Activated T-cell treated with anti-CD3 and anti-CD28 coated beads for 4 hours (primary cell): ENCODE measurements at regions not wholly inside any gene's neighbourhood (a gene's known extent, or its start where the extent isn't known, plus 50 kb on each side); places are given as distances from the start of the nearest gene placed in this dataset.
"Not testable (repeated sequence)": the region's sequence is repeated elsewhere in the genome, so short reads cannot be mapped to it uniquely, and the experiment has no call there.

Source experiments
- DNase-seq: peaks from one replicate; pipeline ENCODE4 v3.0.0-alpha.2; 2020

GRCh38 chr1:29767769-29768425 lies 531.6 kb downstream of the PTPRU start:
- no peak for DNase-seq

GRCh38 chr1:29767088-29767685 lies 530.9 kb downstream of the PTPRU start:
- no peak for DNase-seq

GRCh38 chr1:29762635-29763034 lies 526.3 kb downstream of the PTPRU start:
- DNase-seq, result no peak

- no peak for DNase-seq
Observed at GRCh38 chr1:29761159-29761928, 525.0 kb downstream of the PTPRU start.

GRCh38 chr1:29760067-29760564 lies 523.8 kb downstream of the PTPRU start:
- no peak for DNase-seq

GRCh38 chr1:29758781-29759499 lies 522.6 kb downstream of the PTPRU start:
- no peak for DNase-seq

- DNase-seq, result no peak
Observed at GRCh38 chr1:29757866-29758780, 521.8 kb downstream of the PTPRU start.

GRCh38 chr1:29756901-29757725 lies 520.8 kb downstream of the PTPRU start:
- DNase-seq, result no peak

GRCh38 chr1:29756498-29756897 lies 520.2 kb downstream of the PTPRU start:
- DNase-seq, result no peak

GRCh38 chr1:29756085-29756484 lies 519.8 kb downstream of the PTPRU start:
- DNase-seq, result no peak

GRCh38 chr1:29755412-29756015 lies 519.2 kb downstream of the PTPRU start:
- DNase-seq, result not testable (repeated sequence)

- DNase-seq, result no peak
Observed at GRCh38 chr1:29754573-29755375, 518.5 kb downstream of the PTPRU start.

- no peak for DNase-seq
Observed at GRCh38 chr1:29753771-29754572, 517.6 kb downstream of the PTPRU start.

GRCh38 chr1:29753244-29753643 lies 516.9 kb downstream of the PTPRU start:
- no peak for DNase-seq

- no peak for DNase-seq
Observed at GRCh38 chr1:29752141-29752540, 515.8 kb downstream of the PTPRU start.

GRCh38 chr1:29749024-29749945 lies 513.0 kb downstream of the PTPRU start:
- no peak for DNase-seq

GRCh38 chr1:29747196-29747595 lies 510.9 kb downstream of the PTPRU start:
- no peak for DNase-seq
